SK-N-SH treated with all-trans-retinoic acid at 6 μM for 48 hours (cell line): ENCODE measurements at regions not wholly inside any gene's neighbourhood (a gene's known extent, or its start where the extent isn't known, plus 50 kb on each side); places are given as distances from the start of the nearest gene placed in this dataset.

Source experiments
- BACH2 ChIP-seq: fragments of 250-450 bp; sonication (Bioruptor Pico); IDR thresholded peaks from 2 replicates; pipeline ENCODE4 v1.9.0; 2021; ENCODE audit warnings: mild to moderate bottlenecking, borderline replicate concordance
- CSDC2 ChIP-seq: fragments of 250-450 bp; sonication (Bioruptor Pico); IDR thresholded peaks from 2 replicates; pipeline ENCODE4 v1.5.0; 2020; ENCODE audit warnings: mild to moderate bottlenecking, moderate library complexity
- OSR1 ChIP-seq: fragments of 250-450 bp; sonication (Bioruptor Pico); IDR thresholded peaks from 2 replicates; pipeline ENCODE4 v1.8.0; 2022; ENCODE audit warnings: moderate library complexity, mild to moderate bottlenecking, inconsistent platforms
- PATZ1 ChIP-seq: fragments of 250-450 bp; sonication (Bioruptor Pico); IDR thresholded peaks from 2 replicates; pipeline ENCODE4 v1.8.0; 2020; ENCODE audit warnings: mild to moderate bottlenecking, moderate library complexity, borderline replicate concordance
- PPARA ChIP-seq: fragments of 250-450 bp; sonication (Bioruptor Pico); IDR thresholded peaks from 2 replicates; pipeline ENCODE4 v1.5.0; 2020; ENCODE audit warnings: mild to moderate bottlenecking, borderline replicate concordance
- RARB ChIP-seq: fragments of 250-450 bp; sonication (Bioruptor Pico); IDR thresholded peaks from 2 replicates; pipeline ENCODE4 v1.8.0; 2021; ENCODE audit warnings: mild to moderate bottlenecking, moderate library complexity
- ZFP30 ChIP-seq: fragments of 450-650 bp; formaldehyde crosslinking; IDR thresholded peaks from 2 replicates; pipeline ENCODE4 v1.5.0; 2022; ENCODE audit warnings: mild to moderate bottlenecking, moderate library complexity
- ZNF565 ChIP-seq: fragments of 450-650 bp; formaldehyde crosslinking; conservative IDR thresholded peaks from 2 replicates; pipeline ENCODE4 v1.5.0; 2020; ENCODE audit warnings: low read depth, mild to moderate bottlenecking, moderate library complexity
- ZNF70 ChIP-seq: fragments of 450-650 bp; formaldehyde crosslinking; IDR thresholded peaks from 2 replicates; pipeline ENCODE4 v1.5.0; 2020; ENCODE audit warnings: mild to moderate bottlenecking, moderate library complexity
- TF ChIP-seq, protein P1 (sequence below): fragments of 250-450 bp; sonication (Bioruptor Pico); IDR thresholded peaks from 2 replicates; pipeline ENCODE4 v1.5.1; 2021; ENCODE audit warnings: mild to moderate bottlenecking, moderate library complexity

DNA sequence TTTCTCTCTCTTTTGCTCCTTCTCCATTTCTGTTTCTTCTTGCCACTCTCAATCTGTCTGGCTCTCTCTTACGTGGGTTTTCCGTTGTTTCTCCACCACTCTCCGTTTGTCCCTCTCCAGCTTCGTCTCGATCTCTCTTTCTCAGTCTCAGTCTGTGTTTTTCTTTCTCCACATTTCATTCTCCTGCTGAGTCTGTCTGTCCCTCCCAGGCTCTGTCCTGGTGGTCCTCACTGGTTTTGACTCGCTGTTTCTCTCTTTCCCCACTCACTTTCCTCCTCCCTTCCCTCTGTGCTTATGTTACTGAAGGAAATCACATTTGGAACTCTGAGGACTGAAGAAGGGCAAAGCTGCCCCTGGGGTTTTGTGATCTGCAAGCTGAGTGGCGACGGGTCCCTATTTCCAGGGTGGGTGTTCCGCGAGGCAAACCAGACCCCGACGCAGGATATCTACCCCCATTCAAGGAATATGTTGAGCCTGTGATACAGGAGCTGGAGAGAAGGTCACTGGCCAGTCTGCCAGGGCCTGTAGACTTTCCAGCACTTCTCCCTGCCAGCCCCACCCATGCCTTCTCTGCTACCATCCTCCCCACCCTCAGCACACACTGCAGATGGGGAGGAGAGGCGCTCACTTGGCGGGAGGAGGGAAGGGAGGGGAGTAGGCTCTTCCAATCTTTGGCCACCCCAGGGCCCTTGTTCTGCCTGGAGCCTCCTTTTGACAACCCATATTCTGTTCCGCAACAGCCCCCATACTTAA, 102.7 kb upstream of the MAP1LC3B2 start:
- TF ChIP-seq, protein P1, sequence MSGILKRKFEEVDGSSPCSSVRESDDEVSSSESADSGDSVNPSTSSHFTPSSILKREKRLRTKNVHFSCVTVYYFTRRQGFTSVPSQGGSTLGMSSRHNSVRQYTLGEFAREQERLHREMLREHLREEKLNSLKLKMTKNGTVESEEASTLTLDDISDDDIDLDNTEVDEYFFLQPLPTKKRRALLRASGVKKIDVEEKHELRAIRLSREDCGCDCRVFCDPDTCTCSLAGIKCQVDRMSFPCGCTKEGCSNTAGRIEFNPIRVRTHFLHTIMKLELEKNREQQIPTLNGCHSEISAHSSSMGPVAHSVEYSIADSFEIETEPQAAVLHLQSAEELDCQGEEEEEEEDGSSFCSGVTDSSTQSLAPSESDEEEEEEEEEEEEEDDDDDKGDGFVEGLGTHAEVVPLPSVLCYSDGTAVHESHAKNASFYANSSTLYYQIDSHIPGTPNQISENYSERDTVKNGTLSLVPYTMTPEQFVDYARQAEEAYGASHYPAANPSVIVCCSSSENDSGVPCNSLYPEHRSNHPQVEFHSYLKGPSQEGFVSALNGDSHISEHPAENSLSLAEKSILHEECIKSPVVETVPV = no peak
- TF ChIP-seq ZNF565 (CRISPR knock-in tag) (no peak), ZFP30 (CRISPR knock-in tag) (no peak), BACH2 (no peak), CSDC2 (CRISPR knock-in tag) (no peak), OSR1 (no peak), PATZ1 (no peak), RARB (CRISPR knock-in tag) (no peak), ZNF70 (no peak), PPARA (CRISPR knock-in tag) (no peak)
